Fibroblast of mammary gland (primary cell): ENCODE measurements at regions not wholly inside any gene's neighbourhood (a gene's known extent, or its start where the extent isn't known, plus 50 kb on each side); places are given as distances from the start of the nearest gene placed in this dataset.

Source experiments
- DNase-seq: peaks from one replicate; pipeline ENCODE4 v3.0.0-alpha.2; 2010; ENCODE audit warnings: low read depth
- H3K4me3 ChIP-seq: 2 replicates; pipeline ENCODE4 v1.5.1; 2011; ENCODE audit warnings: low read depth, mild to moderate bottlenecking, low read length, moderate library complexity; ENCODE audit not compliant: control insufficient read depth
- CTCF ChIP-seq: conservative IDR thresholded peaks from 2 replicates; pipeline ENCODE4 v1.5.1; 2011; ENCODE audit warnings: low read depth, low read length, inconsistent platforms; ENCODE audit not compliant: control insufficient read depth, insufficient read depth

- no peak for TF ChIP-seq CTCF
- H3K4me3 ChIP-seq, result no peak overlapping the region
- DNase-seq, result no peak
These were observed 417.1 kb downstream of the RAB28 start for GRCh38 chr4:13067077-13067476.

GRCh38 chr4:13059019-13059418, 425.1 kb downstream of the RAB28 start:
- no peak for DNase-seq
- TF ChIP-seq CTCF, result no peak
- H3K4me3 ChIP-seq, result no peak overlapping the region

GRCh38 chr4:13056630-13057189, 427.4 kb downstream of the RAB28 start:
- no peak for DNase-seq
- H3K4me3 ChIP-seq, result no peak overlapping the region
- TF ChIP-seq CTCF, result no peak

- no peak overlapping the region for H3K4me3 ChIP-seq
- TF ChIP-seq CTCF, result no peak
- DNase-seq, result peak; percentile 0
These were observed 429.6 kb downstream of the RAB28 start for GRCh38 chr4:13054420-13054970.

- no peak overlapping the region for H3K4me3 ChIP-seq
- DNase-seq, result no peak
- TF ChIP-seq CTCF, result no peak
These were observed 436.5 kb downstream of the RAB28 start for GRCh38 chr4:13047591-13047990.

- TF ChIP-seq CTCF, result no peak
- DNase-seq, result no peak
- H3K4me3 ChIP-seq, result no peak overlapping the region
These were observed 447.3 kb downstream of the RAB28 start for GRCh38 chr4:13036841-13037240.

- no peak overlapping the region for H3K4me3 ChIP-seq
- no peak for TF ChIP-seq CTCF
- no peak for DNase-seq
These were observed 451.2 kb downstream of the RAB28 start for GRCh38 chr4:13032936-13033335.
